T-cell (primary cell): ENCODE measurements at regions not wholly inside any gene's neighbourhood (a gene's known extent, or its start where the extent isn't known, plus 50 kb on each side); places are given as distances from the start of the nearest gene placed in this dataset.

Experiments
- ATAC-seq, 4 experiments: fragments of 200-7000 bp in 3 of 4; fragments of 150-1000 bp in 1 of 4; cut with Tn5 transposase; replicated peaks in 1 of 4; 1 replicate in 3 of 4; 2 replicates in 1 of 4; pipeline ENCODE4 v1.10.0; 2021; ENCODE audit warnings: moderate library complexity in 3 of 4, mild to moderate bottlenecking in 2 of 4, moderate number of reproducible peaks in 1 of 4
- CTCF ChIA-PET, 2 donors: fragments of 300-600 bp; sonication (Branson Sonifier 250); formaldehyde crosslinking; loops; one replicate each; lab custom pipeline; 2022; ENCODE audit warnings: antibody characterized with exemption in 2 of 2; lab: Charles Lee
- POLR2A ChIA-PET, 2 donors: fragments of 300-600 bp; sonication (Branson Sonifier 250); formaldehyde crosslinking; loops; one replicate each; lab custom pipeline; 2022; ENCODE audit warnings: antibody characterized with exemption in 2 of 2; lab: Charles Lee
- DNase-seq, 35 experiments: peaks; one replicate each; pipeline versions ENCODE4 v3.0.0 to v3.0.0-alpha.2; 2013 to 2023
- H3K27ac ChIP-seq: one replicate; pipeline ENCODE4 v1.5.1; 2013; ENCODE audit warnings: low read length
- H3K27me3 ChIP-seq, 2 experiments: replicated peaks in 1 of 2; 1 replicate in 1 of 2; 2 replicates in 1 of 2; pipeline versions ENCODE4 v1.6.1 to v1.7.0; 2013; ENCODE audit warnings: low read length in 1 of 2, mixed read lengths in 1 of 2; ENCODE audit not compliant: control insufficient read depth in 2 of 2, insufficient read depth in 2 of 2; ENCODE audit errors: extremely low read depth in 1 of 2
- H3K36me3 ChIP-seq, 2 donors: 1 replicate in 1 of 2; 2 replicates in 1 of 2; pipeline versions ENCODE4 v1.6.1 to v1.7.0; 2013; ENCODE audit warnings: low read length in 1 of 2; ENCODE audit not compliant: control insufficient read depth in 2 of 2, insufficient read depth in 1 of 2; ENCODE audit errors: extremely low read depth in 1 of 2
- H3K4me1 ChIP-seq, 2 experiments: 1 replicate in 1 of 2; 2 replicates in 1 of 2; pipeline versions ENCODE4 v1.6.1 to v1.7.0; 2013; ENCODE audit warnings: low read length in 2 of 2, mixed read lengths in 1 of 2; ENCODE audit not compliant: insufficient read depth in 2 of 2, control insufficient read depth in 1 of 2; ENCODE audit errors: extremely low read depth in 1 of 2
- H3K4me3 ChIP-seq, 2 donors: 1 replicate in 1 of 2; 2 replicates in 1 of 2; pipeline versions ENCODE4 v1.5.1 to v1.7.0; 2013; ENCODE audit warnings: mild to moderate bottlenecking in 2 of 2, low read length in 1 of 2, moderate library complexity in 1 of 2; ENCODE audit not compliant: control insufficient read depth in 1 of 2; ENCODE audit errors: extremely low read depth in 1 of 2
- H3K9me3 ChIP-seq: 2 replicates; pipeline ENCODE4 v1.7.0; 2013
- H3K27ac Mint-ChIP-seq, 2 donors: one replicate each; pipeline ENCODE4 v1.8.0; 2020 to 2021; ENCODE audit warnings: mild to moderate bottlenecking in 2 of 2, mixed read lengths in 2 of 2
- H3K27me3 Mint-ChIP-seq, 2 donors: one replicate each; pipeline ENCODE4 v1.8.0; 2021 to 2022; ENCODE audit warnings: mixed read lengths in 2 of 2
- H3K36me3 Mint-ChIP-seq: one replicate; pipeline ENCODE4 v1.8.0; 2021; ENCODE audit warnings: mixed read lengths
- H3K4me1 Mint-ChIP-seq, 3 donors: one replicate each; pipeline ENCODE4 v1.8.0; 2020 to 2022; ENCODE audit warnings: mixed read lengths in 3 of 3, mild to moderate bottlenecking in 1 of 3
- H3K4me3 Mint-ChIP-seq, 3 donors: one replicate each; pipeline ENCODE4 v1.8.0; 2020 to 2022; ENCODE audit warnings: mild to moderate bottlenecking in 3 of 3, mixed read lengths in 3 of 3, moderate library complexity in 3 of 3
- H3K9me3 Mint-ChIP-seq, 3 donors: one replicate each; pipeline ENCODE4 v1.8.0; 2020 to 2022; ENCODE audit warnings: mixed read lengths in 3 of 3
- WGBS: methylation state at CpG from one replicate; pipeline ENCODE4 v1.1.5; 2013; ENCODE audit warnings: missing lambda C conversion rate; ENCODE audit not compliant: insufficient coverage; 5-methylcytosine and 5-hydroxymethylcytosine counted together

- H3K27ac Mint-ChIP-seq = no peak overlapping the region
- no peaks in the 10 kb centered on the region for H3K4me1 Mint-ChIP-seq
- POLR2A ChIA-PET = no interaction called here
- Histone ChIP-seq H3K27me3 (no peaks in the 10 kb centered on the region), H3K4me1 (no peaks in the 10 kb centered on the region), H3K4me3 (no peak overlapping the region), H3K36me3 (no peaks in the 10 kb centered on the region), H3K27ac (no peak overlapping the region), H3K9me3 (no peaks in the 10 kb centered on the region)
- no peak overlapping the region for H3K4me3 Mint-ChIP-seq
- CTCF ChIA-PET = no interaction called here
- DNase-seq (no peak), ATAC-seq (no peak)
- H3K27me3 Mint-ChIP-seq = peaks cover 0 to 7% of the 10 kb centered on the region in 2 donors
- H3K36me3 Mint-ChIP-seq = no peaks in the 10 kb centered on the region
- WGBS = 33% methylated on average over 6 of the region's 7 CpGs
- H3K9me3 Mint-ChIP-seq = peaks cover 0 to 4% (median 4%) of the 10 kb centered on the region in 3 donors
Observed at GRCh38 chr16:9612267-9612666, 520.8 kb downstream of the HAPSTR1 start.

DNA sequence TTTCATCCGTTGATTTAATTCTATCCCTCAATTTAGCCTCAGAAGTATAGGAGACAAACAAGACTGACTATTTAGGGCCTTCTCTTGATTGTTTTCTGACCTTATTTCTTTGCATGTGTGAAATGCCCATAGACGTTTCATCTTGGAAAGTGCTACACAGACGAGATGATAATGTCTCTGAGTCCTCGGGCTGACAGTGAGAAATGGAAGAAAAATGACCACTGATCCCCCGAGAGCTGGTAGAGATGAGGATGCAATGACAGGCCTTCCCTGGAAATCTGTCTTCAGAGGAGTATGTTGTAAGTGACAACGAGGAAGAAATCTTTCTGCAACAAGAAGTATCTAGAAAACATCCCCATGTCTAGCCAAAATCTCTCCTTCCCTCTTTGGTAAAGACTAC lies 522.9 kb downstream of the HAPSTR1 start:
- Histone ChIP-seq H3K27me3 (no peaks in the 10 kb centered on the region), H3K27ac (no peak overlapping the region), H3K36me3 (no peaks in the 10 kb centered on the region), H3K4me1 (no peaks in the 10 kb centered on the region), H3K4me3 (no peak overlapping the region), H3K9me3 (no peaks in the 10 kb centered on the region)
- CTCF ChIA-PET = no interaction called here
- ATAC-seq (no peak), DNase-seq (no peak)
- H3K27me3 Mint-ChIP-seq = peaks cover 0 to 7% of the 10 kb centered on the region in 2 donors
- no peak overlapping the region for H3K4me3 Mint-ChIP-seq
- peaks cover 6 to 13% (median 7%) of the 10 kb centered on the region in 3 donors for H3K9me3 Mint-ChIP-seq
- H3K27ac Mint-ChIP-seq = no peak overlapping the region
- H3K4me1 Mint-ChIP-seq = no peaks in the 10 kb centered on the region
- POLR2A ChIA-PET = no interaction called here
- 81% methylated on average over 3 of the region's 6 CpGs for WGBS
- no peaks in the 10 kb centered on the region for H3K36me3 Mint-ChIP-seq

DNA sequence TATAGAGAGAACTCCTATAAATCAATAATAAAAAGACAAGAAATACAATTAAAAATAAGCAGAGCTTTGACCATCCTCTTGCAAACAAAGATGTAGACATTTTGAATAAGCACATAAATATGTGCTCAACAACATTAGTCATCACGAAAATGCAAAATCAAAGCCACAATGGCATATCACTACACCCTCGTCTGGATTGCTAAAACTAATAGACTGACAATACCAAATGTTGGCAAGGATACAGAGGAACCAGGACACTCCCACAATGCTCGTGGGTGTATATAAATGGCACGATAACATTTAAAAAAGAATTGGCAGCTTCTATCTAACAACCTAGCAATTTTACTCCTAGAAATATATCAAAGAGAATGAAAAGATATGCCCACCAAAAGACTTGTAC lies 530.8 kb downstream of the HAPSTR1 start:
- H3K9me3 ChIP-seq = no peaks in the 10 kb centered on the region
- H3K27me3 ChIP-seq = no peaks in the 10 kb centered on the region
- DNase-seq (no peak), ATAC-seq (no peak)
- no peak overlapping the region for H3K4me3 Mint-ChIP-seq
- H3K27me3 Mint-ChIP-seq = no peaks in the 10 kb centered on the region
- H3K27ac ChIP-seq = no peak overlapping the region
- H3K9me3 Mint-ChIP-seq = peaks cover 9 to 16% (median 12%) of the 10 kb centered on the region in 3 donors
- H3K36me3 ChIP-seq = no peaks in the 10 kb centered on the region
- ChIA-PET POLR2A (no interaction called here), CTCF (no interaction called here)
- no peaks in the 10 kb centered on the region for H3K4me1 ChIP-seq
- H3K27ac Mint-ChIP-seq = no peak overlapping the region
- WGBS = 40% methylated on average over 1 of the region's 4 CpGs
- H3K36me3 Mint-ChIP-seq = no peaks in the 10 kb centered on the region
- no peak overlapping the region for H3K4me3 ChIP-seq
- no peaks in the 10 kb centered on the region for H3K4me1 Mint-ChIP-seq

DNA sequence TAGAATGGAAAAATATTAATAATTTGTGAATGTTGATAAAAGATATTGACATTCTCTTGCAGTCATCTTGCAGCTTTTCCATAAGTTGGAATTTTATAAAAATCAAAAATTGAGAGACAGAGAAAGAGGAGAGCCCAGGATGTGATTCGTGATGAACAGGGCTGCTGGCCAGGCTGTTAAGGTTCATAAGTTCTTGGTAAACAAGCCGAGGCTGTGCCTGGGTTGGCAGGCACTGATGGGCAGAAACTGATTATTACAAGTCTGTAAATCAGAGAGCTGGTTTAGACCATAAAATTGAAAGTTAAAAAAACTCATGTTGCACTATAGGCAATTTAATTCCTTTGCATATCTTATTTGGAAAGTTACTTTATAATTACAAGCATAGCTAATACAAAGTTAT lies 533.7 kb downstream of the HAPSTR1 start:
- ChIA-PET POLR2A (no interaction called here), CTCF (no interaction called here)

GRCh38 chr16:9627427-9627826 lies 536.0 kb downstream of the HAPSTR1 start:
- no peaks in the 10 kb centered on the region for H3K36me3 Mint-ChIP-seq
- CTCF ChIA-PET = no interaction called here
- ATAC-seq (no peak), DNase-seq (no peak)
- no peak overlapping the region for H3K4me3 Mint-ChIP-seq
- no peaks in the 10 kb centered on the region for H3K9me3 ChIP-seq
- no peaks in the 10 kb centered on the region for H3K27me3 ChIP-seq
- no peak overlapping the region for H3K27ac Mint-ChIP-seq
- no peak overlapping the region for H3K27ac ChIP-seq
- H3K27me3 Mint-ChIP-seq = no peaks in the 10 kb centered on the region
- POLR2A ChIA-PET = no interaction called here
- no peaks in the 10 kb centered on the region for H3K4me1 ChIP-seq
- no peak overlapping the region for H3K4me3 ChIP-seq
- peaks cover 5 to 11% (median 7%) of the 10 kb centered on the region in 3 donors for H3K9me3 Mint-ChIP-seq
- H3K36me3 ChIP-seq = no peaks in the 10 kb centered on the region
- WGBS = 50% methylated on average over 1 of the region's 5 CpGs
- H3K4me1 Mint-ChIP-seq = no peaks in the 10 kb centered on the region

More for the DNA sequence above, 533.7 kb downstream of the HAPSTR1 start:
- H3K4me1 Mint-ChIP-seq = no peaks in the 10 kb centered on the region
- Histone ChIP-seq H3K4me1 (no peaks in the 10 kb centered on the region), H3K27me3 (no peaks in the 10 kb centered on the region), H3K9me3 (no peaks in the 10 kb centered on the region), H3K27ac (no peak overlapping the region), H3K4me3 (no peak overlapping the region), H3K36me3 (no peaks in the 10 kb centered on the region)
- 27% methylated on average over 2 of the region's 2 CpGs for WGBS
- ATAC-seq = no peak
- no peaks in the 10 kb centered on the region for H3K36me3 Mint-ChIP-seq
- no peak overlapping the region for H3K4me3 Mint-ChIP-seq
- H3K27ac Mint-ChIP-seq = no peak overlapping the region
- peaks cover 0 to 3% (median under 1%) of the 10 kb centered on the region in 3 donors for H3K9me3 Mint-ChIP-seq
- no peaks in the 10 kb centered on the region for H3K27me3 Mint-ChIP-seq
- DNase-seq = no peak

GRCh38 chr16:9630119-9630518 lies 538.7 kb downstream of the HAPSTR1 start:
- Mint-ChIP-seq H3K4me1 (no peaks in the 10 kb centered on the region), H3K27ac (no peak overlapping the region), H3K27me3 (no peaks in the 10 kb centered on the region), H3K9me3 (peaks cover 5 to 16% (median 8%) of the 10 kb centered on the region in 3 donors), H3K4me3 (no peak overlapping the region), H3K36me3 (no peaks in the 10 kb centered on the region)
- DNase-seq (no peak), ATAC-seq (no peak)
- Histone ChIP-seq H3K9me3 (no peaks in the 10 kb centered on the region), H3K27ac (no peak overlapping the region), H3K27me3 (no peaks in the 10 kb centered on the region), H3K4me1 (no peaks in the 10 kb centered on the region), H3K36me3 (no peaks in the 10 kb centered on the region), H3K4me3 (no peak overlapping the region)
- ChIA-PET POLR2A (no interaction called here), CTCF (no interaction called here)
- 80% methylated on average over 1 of the region's 3 CpGs for WGBS

- DNase-seq (no peak), ATAC-seq (no peak)
- no peak overlapping the region for H3K4me3 Mint-ChIP-seq
- no peaks in the 10 kb centered on the region for H3K4me1 Mint-ChIP-seq
- POLR2A ChIA-PET = no interaction called here
- Histone ChIP-seq H3K27ac (no peak overlapping the region), H3K4me1 (no peaks in the 10 kb centered on the region), H3K27me3 (no peaks in the 10 kb centered on the region), H3K4me3 (no peak overlapping the region), H3K36me3 (no peaks in the 10 kb centered on the region), H3K9me3 (no peaks in the 10 kb centered on the region)
- H3K27me3 Mint-ChIP-seq = no peaks in the 10 kb centered on the region
- H3K36me3 Mint-ChIP-seq = no peaks in the 10 kb centered on the region
- CTCF ChIA-PET = no interaction called here
- H3K9me3 Mint-ChIP-seq = peaks cover 5 to 16% (median 8%) of the 10 kb centered on the region in 3 donors
- 27% methylated on average over 1 of the region's 4 CpGs for WGBS
- no peak overlapping the region for H3K27ac Mint-ChIP-seq
Observed at GRCh38 chr16:9630985-9631384, 539.5 kb downstream of the HAPSTR1 start.
